DMS 273 (cell line): ENCODE measurements at regions not wholly inside any gene's neighbourhood (a gene's known extent, or its start where the extent isn't known, plus 50 kb on each side); places are given as distances from the start of the nearest gene placed in this dataset.
"Not testable (repeated sequence)": the region's sequence is repeated elsewhere in the genome, so short reads cannot be mapped to it uniquely, and the experiment has no call there.

Experiments used
- DNase-seq: peaks from one replicate; lab custom pipeline; 2025; ENCODE audit not compliant: unreplicated experiment; lab: John Stamatoyannopoulos, UW

DNA sequence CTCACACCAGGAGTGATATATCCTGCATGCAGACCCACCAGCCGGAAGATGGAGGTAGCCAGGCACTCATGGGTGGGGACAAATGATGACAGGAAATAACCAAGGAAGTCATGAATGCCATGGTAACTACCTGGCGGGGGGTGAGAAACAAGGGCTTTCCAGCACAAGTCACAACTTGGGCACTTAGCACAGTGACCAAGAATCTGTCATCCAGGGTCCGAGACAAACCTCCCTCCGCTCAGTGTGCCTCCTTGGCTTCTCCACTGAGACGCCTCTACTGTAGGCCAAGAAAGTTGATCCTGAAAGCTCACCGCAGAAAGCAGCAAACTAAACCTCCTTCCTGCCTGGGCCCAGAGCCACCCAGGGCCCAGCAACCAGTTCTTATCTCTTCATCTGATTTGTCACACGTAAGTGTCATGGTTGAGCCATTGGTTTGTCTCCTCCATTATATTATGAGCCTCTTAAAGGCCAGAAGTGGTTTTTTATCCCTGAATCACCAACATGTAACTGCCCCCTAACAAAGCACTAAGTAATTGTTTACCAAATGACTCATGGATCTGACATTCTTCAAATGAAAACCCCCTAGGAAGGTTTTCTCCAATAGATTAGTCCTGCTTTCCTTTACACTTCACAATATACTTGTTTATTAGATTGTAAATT, 84.3 kb upstream of the TAB2 start:
- DNase-seq, result no peak

- no peak for DNase-seq
Measured at GRCh38 chr6:149234051-149234962, 83.2 kb upstream of the TAB2 start.

DNA sequence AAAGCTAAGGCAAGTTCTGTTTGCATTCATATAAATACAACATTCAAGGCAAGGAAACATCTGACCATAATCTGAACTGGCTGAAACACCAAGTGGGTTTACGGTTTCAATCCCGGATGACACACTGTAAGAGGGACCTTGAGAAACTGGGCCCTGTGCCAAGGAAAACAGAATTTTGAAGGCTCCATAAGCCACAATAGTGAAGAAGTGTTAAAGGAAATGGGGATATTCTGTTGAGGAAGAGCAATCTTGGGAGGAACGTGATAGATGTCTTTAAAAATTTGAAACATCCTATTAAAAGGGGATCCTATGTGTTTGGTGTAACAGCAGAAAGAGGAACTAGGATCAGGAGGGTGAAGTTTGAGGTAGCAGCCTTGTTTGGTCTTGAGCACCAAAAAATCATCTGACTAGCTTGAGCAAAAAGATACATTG, 82.4 kb upstream of the TAB2 start:
- peak; percentile 87 for DNase-seq

- DNase-seq, result peak; percentile 84
Measured at GRCh38 chr6:149236589-149236988, 80.9 kb upstream of the TAB2 start.

DNA sequence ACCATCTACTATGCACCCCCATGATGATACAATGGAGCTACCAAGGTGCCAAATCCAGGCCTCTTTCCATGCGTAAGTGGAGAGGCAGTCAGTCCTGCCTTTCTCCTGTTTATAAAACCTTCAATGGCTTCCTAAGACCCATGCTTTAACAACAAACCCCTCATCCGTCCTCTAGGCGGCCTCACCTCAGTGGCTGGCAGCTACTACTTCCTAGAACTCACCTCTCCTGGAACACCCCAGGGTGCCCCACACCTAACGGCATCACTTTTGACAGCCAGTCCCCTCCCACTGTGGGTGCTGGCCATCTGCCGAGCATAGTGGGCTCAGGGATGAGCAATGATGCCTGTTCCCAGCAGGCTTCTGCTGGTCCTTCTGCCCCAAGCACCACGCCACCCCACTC, 80.0 kb upstream of the TAB2 start:
- DNase-seq, result no peak

DNA sequence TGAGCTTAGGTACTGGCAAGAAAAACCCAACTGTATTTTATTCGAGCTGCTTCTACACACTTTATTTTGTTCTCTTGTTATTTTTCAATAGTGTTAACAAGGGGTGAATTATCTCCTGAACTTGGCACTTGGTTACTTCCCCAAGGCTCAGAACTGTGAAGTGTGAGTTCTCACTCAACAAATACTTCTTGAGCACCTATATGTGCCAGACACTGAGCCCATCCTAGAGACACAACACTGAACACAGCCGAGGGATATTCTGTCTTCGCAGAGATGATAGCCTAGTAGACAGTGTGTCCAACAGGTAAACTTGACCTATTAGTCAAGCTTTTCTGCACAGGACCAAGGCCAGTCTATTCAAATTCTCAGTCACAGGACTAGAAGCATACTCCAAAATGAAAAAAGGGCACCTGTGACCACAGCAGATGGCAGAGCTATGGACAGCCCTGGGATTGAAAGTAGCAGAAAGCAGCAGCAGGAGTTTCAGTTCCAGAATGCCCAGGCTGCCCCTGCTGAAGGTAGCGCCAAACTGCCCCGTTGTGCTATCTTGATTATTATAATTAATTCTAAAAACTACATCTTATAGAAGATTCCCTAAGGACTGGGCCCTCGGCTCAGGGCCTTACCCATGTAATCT, 77.8 kb upstream of the TAB2 start:
- no peak for DNase-seq

DNA sequence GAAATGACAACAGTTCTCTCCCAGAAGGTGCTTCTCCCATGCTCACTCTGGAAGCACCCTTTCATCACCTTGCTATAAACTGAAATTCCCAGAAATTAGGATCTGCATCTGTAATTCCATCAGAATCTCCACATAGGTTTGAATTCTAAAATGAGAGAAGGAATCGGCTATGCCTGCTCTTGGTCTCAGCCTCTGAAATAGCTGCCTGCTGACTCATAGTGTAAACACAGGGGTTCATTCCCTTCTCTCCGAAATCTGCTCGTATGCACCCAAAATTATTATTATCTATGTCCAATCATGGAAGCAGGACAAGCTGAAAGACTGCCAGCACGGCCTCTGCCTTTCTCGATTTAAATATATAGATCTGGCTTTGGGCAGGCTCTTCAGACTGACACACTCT, 74.6 kb upstream of the TAB2 start:
- no peak for DNase-seq

DNA sequence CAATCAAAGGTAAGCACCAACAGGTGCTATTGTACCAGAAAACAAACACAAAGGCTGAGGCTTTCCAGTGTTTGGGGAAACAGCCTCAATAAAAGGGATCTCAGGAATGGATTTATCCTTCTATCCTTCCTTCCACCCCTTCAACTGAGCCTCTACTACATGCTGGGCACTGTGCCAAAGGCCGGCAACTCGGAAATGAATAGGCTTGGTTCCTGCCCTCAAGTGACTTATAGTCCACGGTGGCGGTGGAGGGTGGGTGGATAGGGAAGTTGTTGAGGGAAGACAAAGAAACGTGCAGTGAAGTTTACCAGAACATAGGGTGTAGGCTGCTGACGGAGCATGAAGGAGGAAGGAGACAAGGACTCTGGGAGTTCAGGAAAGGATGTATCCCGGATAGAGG, 73.4 kb upstream of the TAB2 start:
- no peak for DNase-seq

- no peak for DNase-seq
Measured at GRCh38 chr6:149246691-149247384, 70.7 kb upstream of the TAB2 start.

DNA sequence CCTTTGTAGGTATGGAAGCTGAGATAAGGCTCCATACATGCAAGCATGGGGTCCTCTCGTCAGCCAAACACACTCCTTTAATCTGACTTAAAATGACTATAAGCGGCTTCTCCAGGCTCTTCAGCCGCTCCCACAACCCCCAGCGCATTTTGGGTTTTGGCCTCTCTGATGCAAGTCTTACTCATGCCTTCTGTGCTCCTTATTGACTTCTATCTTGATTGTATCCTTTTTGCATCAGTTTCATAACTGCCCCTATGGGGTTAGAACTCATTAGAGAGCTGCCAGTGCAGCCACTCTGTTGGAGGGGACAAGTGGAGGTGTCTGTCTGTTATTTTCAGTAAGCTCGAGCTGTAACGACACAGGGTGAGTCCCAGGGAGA, 70.1 kb upstream of the TAB2 start:
- DNase-seq, result no peak

- DNase-seq, result not testable (repeated sequence)
Measured at GRCh38 chr6:149248263-149248662, 69.2 kb upstream of the TAB2 start.

DNA sequence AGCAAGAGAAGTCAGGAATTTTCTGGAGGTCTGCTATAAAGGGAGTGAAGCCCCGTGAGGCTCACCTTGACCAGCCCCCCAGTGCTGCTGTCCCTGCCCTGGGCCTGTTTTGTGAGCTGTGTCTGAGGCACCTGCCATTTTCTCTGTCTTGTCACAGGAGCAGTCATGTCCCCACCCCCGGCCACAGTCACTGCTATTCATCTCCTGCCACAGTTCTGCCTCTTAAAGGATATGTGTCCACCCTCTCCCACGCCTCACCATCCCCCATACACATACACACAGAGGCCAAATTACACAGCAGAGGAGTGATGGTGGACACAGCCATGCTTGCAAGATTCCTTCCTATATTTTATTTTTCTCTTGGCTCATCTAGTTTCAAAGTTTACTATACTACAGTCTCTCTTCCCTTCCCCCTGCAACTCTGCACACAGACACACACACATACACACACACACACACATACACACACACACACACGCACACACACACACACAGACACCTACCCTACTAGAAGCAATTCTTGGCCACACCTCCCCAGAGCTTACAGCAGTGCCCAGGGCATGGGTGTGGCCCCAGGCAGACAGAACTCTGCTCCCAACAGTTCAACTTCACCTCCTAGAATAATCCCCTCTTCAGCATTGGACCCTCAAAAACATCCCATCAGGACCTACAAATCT, 68.7 kb upstream of the TAB2 start:
- no peak for DNase-seq

DNA sequence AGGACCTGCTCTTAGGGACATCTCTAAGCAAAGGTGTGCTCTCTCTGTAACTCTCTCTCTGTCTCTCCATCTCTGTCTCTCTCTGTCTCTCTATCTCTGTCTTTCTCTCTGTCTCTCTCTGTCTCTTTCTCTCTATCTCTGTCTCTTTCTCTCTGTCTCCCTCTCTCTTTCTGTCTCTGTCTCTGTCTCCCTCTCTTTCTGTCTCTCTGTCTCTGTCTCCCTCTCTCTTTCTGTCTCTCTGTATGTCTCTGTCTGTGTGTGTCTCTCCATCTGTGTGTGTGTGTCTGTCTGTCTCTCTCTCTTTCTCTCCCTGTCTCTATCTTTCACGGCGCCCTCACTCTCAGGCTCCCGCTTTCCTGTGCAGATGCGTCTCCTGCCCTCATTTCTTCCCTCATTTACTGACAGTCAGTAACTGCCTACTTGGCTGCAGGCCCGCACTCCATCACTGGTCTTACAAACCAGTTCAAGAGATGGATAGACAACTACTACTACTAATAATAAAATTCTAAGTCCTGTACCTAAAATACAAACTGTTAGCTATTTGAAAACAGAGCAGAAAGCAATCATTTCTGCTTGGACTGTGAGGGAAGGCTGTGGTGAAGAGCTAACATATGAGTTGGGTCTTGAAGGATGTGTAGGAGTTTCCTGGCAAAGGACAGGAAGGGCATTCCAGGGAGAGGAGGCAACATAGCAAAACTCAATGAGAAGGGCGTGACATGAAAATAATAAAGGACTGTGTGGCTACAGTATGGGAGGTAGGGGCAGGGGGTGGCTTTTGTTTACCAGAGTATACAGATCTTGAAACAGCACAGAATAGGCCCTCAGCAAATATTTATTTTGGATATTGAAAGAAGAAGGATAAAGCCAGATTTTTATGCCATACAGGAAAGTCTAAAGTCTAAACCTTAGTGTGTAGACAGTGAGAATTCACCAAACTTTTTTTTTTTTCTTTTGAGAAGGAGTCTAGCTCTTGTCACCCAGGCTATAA, 67.8 kb upstream of the TAB2 start:
- no peak for DNase-seq

- no peak for DNase-seq
Measured at GRCh38 chr6:149250951-149251350, 66.6 kb upstream of the TAB2 start.

DNA sequence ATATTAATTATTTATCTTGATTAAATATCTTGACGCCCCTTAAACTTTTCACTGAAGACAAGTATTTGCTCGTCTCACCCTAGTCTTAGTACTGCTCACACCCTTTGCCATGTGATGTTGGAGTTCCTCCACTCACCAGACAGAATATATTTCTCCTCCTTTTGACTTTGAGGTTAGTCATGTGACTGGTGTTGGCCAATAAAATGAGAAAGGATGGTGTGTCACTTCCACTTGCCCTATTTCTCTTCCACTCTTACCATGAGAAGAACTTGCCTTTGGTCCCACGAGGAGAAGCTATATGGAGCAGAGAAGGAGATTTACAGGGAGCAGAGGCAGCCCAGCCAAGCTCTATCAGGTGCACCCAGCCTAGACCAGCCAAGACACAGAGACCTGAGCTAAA, 64.9 kb upstream of the TAB2 start:
- no peak for DNase-seq

DNA sequence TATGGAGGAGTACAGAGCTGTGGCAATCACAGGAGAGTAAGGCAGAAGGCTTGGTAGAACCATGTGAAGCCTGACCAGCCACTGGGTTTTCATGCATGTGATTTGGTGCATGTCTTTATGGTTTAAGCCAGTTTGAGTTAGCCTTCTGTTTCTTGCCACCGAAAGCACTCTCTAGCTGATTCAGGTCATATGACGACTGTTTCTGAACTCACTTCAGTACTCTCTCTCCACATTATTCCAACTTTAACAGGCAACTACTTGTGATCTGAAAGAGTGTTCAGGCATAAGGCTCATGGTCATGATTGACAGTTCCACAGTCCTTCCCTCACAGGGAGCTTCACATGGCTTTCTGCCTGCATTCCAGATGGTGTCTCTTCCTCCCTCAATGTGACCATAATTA, 63.3 kb upstream of the TAB2 start:
- peak; percentile 55 for DNase-seq

DNA sequence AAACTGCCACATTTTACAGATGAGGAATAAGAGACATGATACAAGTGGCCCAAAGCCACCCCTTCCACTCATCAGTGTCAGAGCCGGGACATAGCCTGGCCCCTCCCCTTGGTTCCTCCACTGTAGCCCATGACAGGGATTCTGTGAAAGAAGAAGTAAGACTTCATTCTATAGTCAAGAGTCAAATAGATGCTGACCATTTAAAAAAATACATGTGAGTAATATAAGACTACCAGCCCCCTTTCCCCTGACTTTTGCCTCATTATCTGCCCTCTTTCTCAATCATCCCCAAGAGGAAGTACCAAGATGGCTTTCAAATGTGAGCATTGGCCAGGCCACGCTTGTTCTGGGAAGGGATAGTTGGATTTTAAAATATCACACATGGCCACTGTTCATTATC, 57.8 kb upstream of the TAB2 start:
- no peak for DNase-seq

- DNase-seq, result no peak
Measured at GRCh38 chr6:149260214-149260874, 57.2 kb upstream of the TAB2 start.

- DNase-seq, result no peak
Measured at GRCh38 chr6:149261364-149262040, 56.0 kb upstream of the TAB2 start.
